Fibroblast of villous mesenchyme (primary cell): ENCODE measurements at regions not wholly inside any gene's neighbourhood (a gene's known extent, or its start where the extent isn't known, plus 50 kb on each side); places are given as distances from the start of the nearest gene placed in this dataset.

Experiments
- DNase-seq: peaks from one replicate; pipeline ENCODE4 v3.0.0-alpha.2; 2010; ENCODE audit warnings: low read depth
- H3K4me3 ChIP-seq: 2 replicates; pipeline ENCODE4 v1.5.1; 2011; ENCODE audit warnings: low read depth, mild to moderate bottlenecking, low read length
- CTCF ChIP-seq: IDR thresholded peaks from 2 replicates; pipeline ENCODE4 v1.5.1; 2012; ENCODE audit warnings: low read depth, mild to moderate bottlenecking, low read length; ENCODE audit not compliant: insufficient read depth

DNA sequence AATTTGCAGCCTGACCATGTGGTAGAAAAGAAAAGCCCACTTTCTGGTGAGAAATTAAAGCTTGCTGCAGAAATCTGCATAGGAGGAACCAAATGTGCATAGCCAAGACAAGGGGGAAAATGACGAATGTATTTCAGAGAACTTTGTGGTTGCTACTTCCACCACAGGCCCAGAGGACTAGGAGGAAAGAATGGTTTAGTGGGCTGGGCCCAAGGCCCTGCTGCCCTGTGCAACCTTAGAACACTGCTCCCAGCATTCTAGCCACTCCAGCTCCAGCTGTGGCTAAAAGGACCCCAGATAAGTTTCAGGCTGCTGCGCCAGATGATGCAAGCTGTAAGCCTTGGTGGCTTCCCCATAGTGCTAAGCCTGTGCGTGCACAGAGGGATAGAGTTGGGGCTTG lies 764.3 kb downstream of the SLC6A15 start:
- TF ChIP-seq CTCF = no peak
- H3K4me3 ChIP-seq = no peak overlapping the region
- no peak for DNase-seq

DNA sequence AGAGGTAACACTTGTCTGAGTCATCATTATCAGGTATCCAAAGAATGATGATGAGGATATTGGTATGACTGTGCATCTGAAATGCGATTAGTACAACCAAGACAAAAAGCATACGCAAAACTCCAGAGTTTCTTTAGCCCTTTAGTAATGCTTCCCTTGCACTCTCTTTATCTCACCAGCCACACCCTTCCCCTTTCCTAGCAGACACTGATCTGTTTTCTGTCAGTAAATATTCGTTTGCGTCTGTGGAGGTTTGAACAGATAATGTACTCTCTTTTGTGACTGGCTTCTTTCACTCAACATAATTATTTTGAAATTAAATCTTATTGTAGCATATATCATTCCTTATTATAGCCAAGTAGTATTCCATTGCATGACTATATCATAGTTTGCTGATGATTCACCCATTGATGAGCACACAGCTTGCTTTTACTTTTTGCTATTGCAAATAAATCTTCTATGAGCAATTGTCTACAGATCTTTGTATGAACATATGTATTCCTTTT lies 775.7 kb downstream of the SLC6A15 start:
- no peak for TF ChIP-seq CTCF
- no peak overlapping the region for H3K4me3 ChIP-seq
- peak; percentile 18 for DNase-seq

DNA sequence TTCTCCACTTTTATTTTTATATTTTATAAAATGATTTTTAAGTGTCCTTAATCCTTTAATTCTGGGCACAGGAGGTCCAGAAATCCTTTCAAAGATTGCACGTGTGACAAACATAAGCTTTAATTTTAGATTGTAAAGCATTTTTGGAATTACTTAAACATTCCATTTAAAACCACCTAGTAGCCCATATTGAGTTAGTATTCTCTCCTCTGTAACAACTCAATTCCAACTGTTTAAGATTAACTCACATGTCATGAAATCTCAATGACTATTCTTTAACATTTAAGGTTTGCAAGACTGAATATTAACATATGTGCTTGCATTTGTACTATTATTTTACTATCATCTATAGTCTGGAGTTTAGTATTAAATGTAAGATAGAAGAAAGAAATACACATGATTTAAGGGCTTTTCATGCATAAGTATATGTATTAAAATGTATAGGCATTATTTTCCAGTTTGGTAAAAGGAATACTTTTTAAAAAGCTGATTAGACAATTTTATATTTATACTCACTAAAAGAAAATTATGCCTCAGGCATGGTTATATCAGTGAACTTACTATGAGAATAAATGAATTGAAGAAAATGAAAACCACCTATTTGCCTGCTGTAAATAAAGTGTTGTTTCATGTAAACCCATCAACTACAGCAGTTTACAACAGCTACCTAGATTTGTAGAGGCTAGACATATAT lies 776.9 kb downstream of the SLC6A15 start:
- no peak for DNase-seq
- H3K4me3 ChIP-seq = no peak overlapping the region
- no peak for TF ChIP-seq CTCF

DNA sequence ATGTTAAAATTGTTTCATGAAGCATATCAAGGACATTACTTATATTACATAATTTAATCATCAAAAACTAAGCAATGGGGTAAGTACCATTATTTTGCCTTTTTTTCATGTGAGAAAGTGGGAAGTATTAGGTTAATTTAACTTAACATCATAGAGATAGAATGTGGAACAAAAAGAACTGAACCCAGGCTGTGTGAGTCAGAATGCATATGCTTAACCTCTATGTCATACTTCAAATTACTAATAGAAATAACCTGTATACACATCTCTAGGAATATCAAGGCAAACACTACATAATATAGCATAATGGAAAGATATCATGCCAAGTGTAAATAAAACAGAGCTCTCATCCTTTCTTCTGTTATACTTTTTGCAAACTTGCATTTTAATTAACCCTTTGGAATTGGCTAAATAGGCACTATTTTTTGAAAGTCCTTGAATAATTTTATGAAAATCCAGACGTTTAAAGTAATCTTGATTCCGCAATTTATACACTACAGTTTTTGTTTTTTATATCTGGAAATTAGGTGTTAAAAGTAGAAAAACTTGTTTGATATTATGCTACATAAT lies 777.7 kb downstream of the SLC6A15 start:
- TF ChIP-seq CTCF = no peak
- no peak for DNase-seq
- no peak overlapping the region for H3K4me3 ChIP-seq

GRCh38 chr12:84131076-84131475 lies 781.5 kb downstream of the SLC6A15 start:
- no peak for TF ChIP-seq CTCF
- DNase-seq = peak; percentile 44
- H3K4me3 ChIP-seq = no peak overlapping the region

DNA sequence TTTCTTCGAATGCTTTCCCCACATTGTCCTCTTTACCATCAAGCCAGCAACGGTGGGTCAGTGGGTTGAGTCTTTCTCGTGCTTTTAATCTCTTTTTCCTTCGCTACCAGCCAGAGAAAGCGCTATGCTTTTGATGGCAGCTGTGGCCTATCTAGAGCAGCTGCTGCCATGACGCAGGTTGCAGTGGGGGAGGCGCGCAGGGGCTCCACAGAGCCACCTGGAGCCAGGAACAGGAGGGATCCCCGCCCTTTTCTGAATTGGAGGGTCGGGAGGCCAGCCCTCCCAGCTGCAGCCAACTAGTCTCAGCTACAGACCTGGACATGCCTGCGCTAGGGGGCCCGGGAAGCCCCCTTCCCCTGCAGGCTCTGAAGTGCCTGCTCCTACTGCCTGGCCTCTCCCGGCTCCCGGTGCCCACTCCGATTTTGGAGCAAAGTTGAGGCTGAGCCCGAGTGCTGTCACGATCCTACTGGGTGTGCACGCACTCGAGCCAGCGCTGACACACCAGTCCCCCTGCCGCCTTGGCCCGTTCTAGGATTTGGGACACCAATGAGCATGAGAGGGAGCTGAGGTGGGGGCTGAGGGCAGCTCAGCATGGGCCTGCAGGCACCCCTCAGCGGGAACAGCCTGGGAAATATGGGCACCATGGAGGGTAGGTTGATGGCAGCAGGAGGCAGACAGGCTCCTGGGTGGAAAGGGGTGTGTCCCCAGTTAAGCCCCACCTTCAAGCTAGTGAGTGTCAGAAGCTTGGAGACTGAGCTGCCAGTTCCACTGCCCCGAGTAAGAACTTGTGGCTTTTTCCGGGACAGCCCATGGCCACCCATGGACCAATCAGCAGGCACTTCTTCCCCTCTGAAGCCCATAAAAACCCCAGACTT lies 784.2 kb downstream of the SLC6A15 start:
- DNase-seq = no peak
- TF ChIP-seq CTCF = no peak
- H3K4me3 ChIP-seq = no peak overlapping the region
